ENCODE measurements at regions not wholly inside any gene's neighbourhood (a gene's known extent, or its start where the extent isn't known, plus 50 kb on each side); places are given as distances from the start of the nearest gene placed in this dataset.

DNA sequence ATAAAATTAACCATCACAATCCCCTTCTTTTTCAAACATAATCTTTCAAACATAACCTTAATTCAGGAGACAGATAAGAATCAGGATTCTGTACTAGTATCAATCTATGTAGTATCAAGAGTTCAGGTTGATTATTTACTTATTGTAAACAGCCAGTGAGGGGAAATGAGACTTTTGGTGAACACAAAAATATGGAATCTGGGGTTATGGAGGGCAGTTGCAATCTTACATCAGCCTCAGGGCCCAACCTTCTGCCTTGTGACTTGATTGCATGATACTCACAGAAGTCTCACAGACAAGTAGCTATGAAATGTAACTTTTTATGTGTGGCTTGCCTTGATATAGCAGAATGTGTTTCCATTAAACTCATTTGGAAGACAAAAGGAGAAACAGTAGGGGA lies 262.7 kb upstream of the THSD7B start:
- Histone ChIP-seq H3K27me3 (no peaks in the 10 kb centered on the region), H3K27ac (no peak overlapping the region), H3K4me3 (no peak overlapping the region), H3K4me1 (no peaks in the 10 kb centered on the region), H3K36me3 (no peaks in the 10 kb centered on the region), H3K9me3 (no peaks in the 10 kb centered on the region)
- ATAC-seq: no peak
- TF ChIP-seq, protein P1, sequence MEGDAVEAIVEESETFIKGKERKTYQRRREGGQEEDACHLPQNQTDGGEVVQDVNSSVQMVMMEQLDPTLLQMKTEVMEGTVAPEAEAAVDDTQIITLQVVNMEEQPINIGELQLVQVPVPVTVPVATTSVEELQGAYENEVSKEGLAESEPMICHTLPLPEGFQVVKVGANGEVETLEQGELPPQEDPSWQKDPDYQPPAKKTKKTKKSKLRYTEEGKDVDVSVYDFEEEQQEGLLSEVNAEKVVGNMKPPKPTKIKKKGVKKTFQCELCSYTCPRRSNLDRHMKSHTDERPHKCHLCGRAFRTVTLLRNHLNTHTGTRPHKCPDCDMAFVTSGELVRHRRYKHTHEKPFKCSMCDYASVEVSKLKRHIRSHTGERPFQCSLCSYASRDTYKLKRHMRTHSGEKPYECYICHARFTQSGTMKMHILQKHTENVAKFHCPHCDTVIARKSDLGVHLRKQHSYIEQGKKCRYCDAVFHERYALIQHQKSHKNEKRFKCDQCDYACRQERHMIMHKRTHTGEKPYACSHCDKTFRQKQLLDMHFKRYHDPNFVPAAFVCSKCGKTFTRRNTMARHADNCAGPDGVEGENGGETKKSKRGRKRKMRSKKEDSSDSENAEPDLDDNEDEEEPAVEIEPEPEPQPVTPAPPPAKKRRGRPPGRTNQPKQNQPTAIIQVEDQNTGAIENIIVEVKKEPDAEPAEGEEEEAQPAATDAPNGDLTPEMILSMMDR (IDR thresholded peaks at IDR 0.05): no peak
- TF ChIP-seq POLR2AphosphoS5 (IDR thresholded peaks at IDR 0.05) (no peak), EP300 (IDR thresholded peaks at IDR 0.05) (no peak), POLR2A (IDR thresholded peaks at IDR 0.05) (no peak)

DNA sequence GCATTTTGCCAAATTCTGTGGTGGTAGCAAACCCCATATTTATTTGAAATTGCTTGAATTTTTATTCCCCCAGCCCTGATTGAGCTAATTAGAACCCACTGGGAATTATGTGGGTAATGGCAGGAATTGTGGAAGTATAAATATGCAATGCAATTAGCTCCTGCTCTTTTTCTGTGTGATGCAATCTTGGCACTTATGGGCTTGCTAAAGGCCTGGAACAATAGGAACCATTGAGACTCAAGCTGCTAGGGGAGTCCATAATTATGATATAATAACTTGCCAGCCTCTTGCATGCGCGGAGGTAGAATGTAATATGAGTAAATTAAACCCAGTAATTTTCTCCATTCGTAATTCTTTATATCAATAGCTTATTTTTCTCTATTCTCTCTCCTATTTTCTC lies 267.6 kb upstream of the THSD7B start:
- Histone ChIP-seq H3K36me3 (no peaks in the 10 kb centered on the region), H3K4me3 (no peak overlapping the region), H3K27me3 (no peaks in the 10 kb centered on the region), H3K27ac (no peak overlapping the region), H3K9me3 (no peaks in the 10 kb centered on the region), H3K4me1 (peaks cover 0 to 15% (median 0%) of the 10 kb centered on the region in 3 donors)
- no peak for ATAC-seq
- TF ChIP-seq, protein P1 (IDR thresholded peaks at IDR 0.05): no peak
- TF ChIP-seq POLR2A (IDR thresholded peaks at IDR 0.05) (no peak), EP300 (IDR thresholded peaks at IDR 0.05) (no peak), POLR2AphosphoS5 (IDR thresholded peaks at IDR 0.05) (no peak)
- WGBS, 2 donors (ENCODE audit: low coverage in 1 of 2): 72 to 76% methylated on average over 3 of the region's 3 CpGs

DNA sequence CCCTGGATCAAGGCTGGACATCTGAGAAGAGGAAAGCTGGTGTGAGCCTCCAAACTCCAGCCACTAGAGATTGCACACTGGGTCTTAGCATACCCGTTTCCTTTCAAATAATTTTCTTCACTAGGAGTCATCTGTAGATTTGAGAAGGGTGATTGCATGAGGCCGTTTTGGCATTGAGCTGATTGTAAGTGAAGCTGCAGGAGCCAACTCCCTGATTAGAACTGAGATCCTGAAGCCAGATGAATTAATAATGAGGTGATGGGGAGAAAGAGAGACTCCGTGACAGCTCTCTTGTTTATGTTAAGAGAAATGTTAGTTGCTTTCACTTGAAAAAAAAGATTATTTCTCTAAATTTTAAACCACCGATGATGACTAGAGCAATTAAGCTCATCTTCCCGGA lies 268.4 kb upstream of the THSD7B start:
- H3K9me3 ChIP-seq: no peaks in the 10 kb centered on the region
- H3K4me3 ChIP-seq: no peak overlapping the region
- H3K27me3 ChIP-seq: no peaks in the 10 kb centered on the region
- no peak for ATAC-seq
- peaks cover 0 to 15% (median 0%) of the 10 kb centered on the region in 3 donors for H3K4me1 ChIP-seq
- H3K27ac ChIP-seq: no peak overlapping the region
- no peaks in the 10 kb centered on the region for H3K36me3 ChIP-seq
- TF ChIP-seq POLR2A (IDR thresholded peaks at IDR 0.05): no peak
- TF ChIP-seq, protein P1 (IDR thresholded peaks at IDR 0.05): no peak
- TF ChIP-seq EP300 (IDR thresholded peaks at IDR 0.05): no peak
- TF ChIP-seq POLR2AphosphoS5 (IDR thresholded peaks at IDR 0.05): no peak
- 24 to 30% methylated on average over 4 to 5 of the region's 5 CpGs for WGBS, 2 donors (ENCODE audit: low coverage in 1 of 2)

DNA sequence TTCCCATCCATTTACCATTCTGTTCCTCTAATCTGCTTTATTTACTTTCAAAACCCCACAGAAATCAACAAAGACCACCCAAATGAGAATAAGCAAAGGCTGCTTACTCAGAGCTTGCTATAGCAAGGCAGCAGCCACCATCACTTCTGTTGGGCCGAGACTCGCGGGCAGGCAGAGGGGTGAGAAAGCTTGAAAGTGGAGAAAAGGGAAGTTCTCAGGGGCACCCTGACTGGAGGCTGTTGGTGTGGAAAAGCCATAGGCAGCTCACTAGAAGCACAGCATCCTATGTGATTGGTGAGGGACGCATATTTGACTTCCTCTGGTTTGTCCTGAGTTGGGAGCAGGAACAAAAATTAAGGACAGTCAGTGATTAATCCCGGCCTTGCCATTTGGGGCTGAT lies 269.7 kb upstream of the THSD7B start:
- ATAC-seq: no peak
- H3K9me3 ChIP-seq: no peaks in the 10 kb centered on the region
- WGBS, 2 donors (ENCODE audit: low coverage in 1 of 2): 76 to 80% methylated on average over 2 to 5 of the region's 5 CpGs
- TF ChIP-seq EP300 (IDR thresholded peaks at IDR 0.05): no peak
- H3K27ac ChIP-seq: no peak overlapping the region
- H3K36me3 ChIP-seq: no peaks in the 10 kb centered on the region
- peaks cover 0 to 15% (median 0%) of the 10 kb centered on the region in 3 donors for H3K4me1 ChIP-seq
- H3K4me3 ChIP-seq: no peak overlapping the region
- no peaks in the 10 kb centered on the region for H3K27me3 ChIP-seq

DNA sequence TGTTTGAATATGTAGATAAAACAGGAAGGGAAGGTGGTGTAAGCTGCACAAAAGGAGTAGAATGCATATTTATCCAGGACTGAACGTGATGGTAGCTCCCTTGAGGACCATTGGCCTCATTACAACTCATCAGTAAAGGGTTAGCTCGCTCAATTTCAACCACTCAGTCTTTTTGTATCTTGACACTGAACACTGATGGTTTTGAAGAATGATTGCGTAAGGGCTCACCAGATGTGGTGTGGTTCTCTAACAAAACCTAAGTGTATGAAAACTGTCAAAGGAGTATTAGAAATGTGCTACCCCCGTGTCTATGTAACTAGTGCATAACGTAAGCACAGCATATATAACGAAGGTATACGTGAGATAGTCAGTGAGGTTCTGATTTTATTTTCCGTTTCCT lies 272.4 kb upstream of the THSD7B start:
- ATAC-seq: no peak
- no peaks in the 10 kb centered on the region for H3K27me3 ChIP-seq
- H3K9me3 ChIP-seq: peaks cover 0 to 10% (median 0%) of the 10 kb centered on the region in 3 donors
- no peak overlapping the region for H3K4me3 ChIP-seq
- no peak for TF ChIP-seq POLR2AphosphoS5 (IDR thresholded peaks at IDR 0.05)
- no peak for TF ChIP-seq EP300 (IDR thresholded peaks at IDR 0.05)
- TF ChIP-seq, protein P1 (IDR thresholded peaks at IDR 0.05): no peak
- no peak for TF ChIP-seq POLR2A (IDR thresholded peaks at IDR 0.05)
- H3K36me3 ChIP-seq: no peaks in the 10 kb centered on the region
- H3K27ac ChIP-seq: no peak overlapping the region
- 53% methylated on average over 8 of the region's 8 CpGs for WGBS, 2 donors (ENCODE audit: low coverage in 1 of 2)
- peaks cover 0 to 15% (median 0%) of the 10 kb centered on the region in 3 donors for H3K4me1 ChIP-seq

Data from gastroesophageal sphincter (tissue), 4 donors.